Keratinocyte (primary cell): ENCODE measurements at regions not wholly inside any gene's neighbourhood (a gene's known extent, or its start where the extent isn't known, plus 50 kb on each side); places are given as distances from the start of the nearest gene placed in this dataset.
"Not testable (repeated sequence)": the region's sequence is repeated elsewhere in the genome, so short reads cannot be mapped to it uniquely, and the experiment has no call there.

ENCODE experiments used
- DNase-seq: peaks from one replicate; pipeline ENCODE4 v3.0.0-alpha.2; 2011; ENCODE audit warnings: low read depth, missing footprints, low spot score
- FAIRE-seq: peaks from 2 replicates; lab custom pipeline; 2011; peaks lifted over from hg19 to GRCh38; lab: Jason Lieb, UNC
- H2AFZ ChIP-seq: 2 replicates; pipeline ENCODE4 v1.6.0; 2012; ENCODE audit warnings: low read length, control low read depth, inconsistent platforms; ENCODE audit not compliant: control insufficient read depth
- H3K27ac ChIP-seq: 2 replicates; pipeline ENCODE4 v1.5.1; 2011; ENCODE audit warnings: low read length; ENCODE audit not compliant: control insufficient read depth, insufficient read depth
- H3K27me3 ChIP-seq: 3 replicates; pipeline ENCODE4 v1.6.0; 2011; ENCODE audit warnings: low read length; ENCODE audit not compliant: control insufficient read depth, insufficient read depth; ENCODE audit errors: extremely low read depth
- H3K36me3 ChIP-seq, 2 experiments: 2 replicates in 1 of 2; 3 replicates in 1 of 2; pipeline ENCODE4 v1.5.1; 2011; ENCODE audit warnings: low read length in 2 of 2, mild to moderate bottlenecking in 1 of 2; ENCODE audit not compliant: control insufficient read depth in 2 of 2, insufficient read depth in 2 of 2; ENCODE audit errors: extremely low read depth in 1 of 2
- H3K4me1 ChIP-seq: 3 replicates; pipeline ENCODE4 v1.5.1; 2011; ENCODE audit warnings: low read length; ENCODE audit not compliant: control insufficient read depth, insufficient read depth; ENCODE audit errors: extremely low read depth
- H3K4me2 ChIP-seq: 3 replicates; pipeline ENCODE4 v1.6.0; 2011; ENCODE audit warnings: low read depth, low read length; ENCODE audit not compliant: control insufficient read depth, insufficient read depth; ENCODE audit errors: extremely low read depth
- H3K4me3 ChIP-seq, 3 experiments: fragments of 200-600 bp in 1 of 3; sonication (generic) in 1 of 3; 2 replicates in 2 of 3; 3 replicates in 1 of 3; pipeline ENCODE4 v1.5.1; 2011 to 2016; ENCODE audit warnings: low read length in 3 of 3, mild to moderate bottlenecking in 3 of 3, control low read depth in 2 of 3, inconsistent platforms in 1 of 3, low read depth in 1 of 3, mixed read lengths in 1 of 3, mixed run types in 1 of 3, moderate library complexity in 1 of 3; ENCODE audit not compliant: control insufficient read depth in 2 of 3, insufficient read depth in 2 of 3; ENCODE audit errors: extremely low read depth in 1 of 3
- H3K79me2 ChIP-seq: 2 replicates; pipeline ENCODE4 v1.6.0; 2012; ENCODE audit warnings: low read length; ENCODE audit not compliant: control insufficient read depth, insufficient read depth
- H3K9ac ChIP-seq: 3 replicates; pipeline ENCODE4 v1.6.0; 2011; ENCODE audit warnings: low read length; ENCODE audit not compliant: control insufficient read depth, insufficient read depth; ENCODE audit errors: extremely low read depth
- H3K9me1 ChIP-seq: 3 replicates; pipeline ENCODE4 v1.6.0; 2011; ENCODE audit warnings: low read length; ENCODE audit not compliant: control insufficient read depth, insufficient read depth; ENCODE audit errors: extremely low read depth
- H3K9me3 ChIP-seq: 2 replicates; pipeline ENCODE4 v1.5.1; 2012; ENCODE audit warnings: low read depth, low read length; ENCODE audit not compliant: control insufficient read depth
- H4K20me1 ChIP-seq: 3 replicates; pipeline ENCODE4 v1.6.0; 2011; ENCODE audit warnings: low read length; ENCODE audit not compliant: control insufficient read depth, insufficient read depth; ENCODE audit errors: extremely low read depth
- CTCF ChIP-seq, 3 experiments: IDR thresholded peaks in 1 of 3; conservative IDR thresholded peaks in 1 of 3; optimal IDR thresholded peaks in 1 of 3; 2 replicates in 2 of 3; 3 replicates in 1 of 3; pipeline versions ENCODE3 to v1.5.1; 2011; ENCODE audit warnings: low read length in 3 of 3, mild to moderate bottlenecking in 3 of 3, moderate library complexity in 2 of 3, control low read depth in 1 of 3, inconsistent platforms in 1 of 3; ENCODE audit not compliant: insufficient read depth in 2 of 3; ENCODE audit errors: extremely low read depth in 1 of 3
- EZH2 ChIP-seq: IDR thresholded peaks from one replicate; pipeline ENCODE4 v1.6.1; 2012; ENCODE audit warnings: inconsistent platforms, mild to moderate bottlenecking, low read length, moderate library complexity
- dilution Hi-C: fragments of 300-500 bp; cut with MboI; formaldehyde crosslinking; loops from one replicate; pipeline ENCODE4 v1.7.0; 2020; ENCODE audit warnings: low sequenced_read_pairs; ENCODE audit not compliant: extremely low pct_ligation_motif_present

GRCh38 chr1:189637041-189637440, 840.6 kb downstream of the BRINP3 start:
- H3K27ac ChIP-seq = no peak overlapping the region
- no peaks in the 10 kb centered on the region for H4K20me1 ChIP-seq
- no peak for DNase-seq
- dilution Hi-C loops = no loop called here
- no peaks in the 10 kb centered on the region for H3K36me3 ChIP-seq
- no peak overlapping the region for H2AFZ ChIP-seq
- no peak overlapping the region for H3K4me3 ChIP-seq
- no peak overlapping the region for H3K4me2 ChIP-seq
- H3K27me3 ChIP-seq = no peaks in the 10 kb centered on the region
- no peaks in the 10 kb centered on the region for H3K4me1 ChIP-seq
- no peaks in the 10 kb centered on the region for H3K9me1 ChIP-seq
- H3K79me2 ChIP-seq = no peaks in the 10 kb centered on the region
- no peaks in the 10 kb centered on the region for H3K9me3 ChIP-seq
- no peak for TF ChIP-seq CTCF (optimal IDR thresholded peaks at IDR 0.05 in 1 of 3, IDR thresholded peaks at IDR 0.05 in 1 of 3, conservative IDR thresholded peaks at IDR 0.05 in 1 of 3; ENCODE audit: extremely low read depth in 1 of 3, insufficient read depth in 2 of 3, low read length in 3 of 3)
- TF ChIP-seq EZH2 = no peak
- FAIRE-seq = no peak
- H3K9ac ChIP-seq = no peak overlapping the region

- dilution Hi-C loops, FAIRE-seq: not testable (repeated sequence)
Observed at GRCh38 chr1:189644156-189644555, 833.5 kb downstream of the BRINP3 start.

GRCh38 chr1:189644970-189645369, 832.7 kb downstream of the BRINP3 start:
- H3K9me1 ChIP-seq = no peaks in the 10 kb centered on the region
- H3K4me1 ChIP-seq = no peaks in the 10 kb centered on the region
- no peaks in the 10 kb centered on the region for H3K9me3 ChIP-seq
- H3K79me2 ChIP-seq = no peaks in the 10 kb centered on the region
- H3K9ac ChIP-seq = no peak overlapping the region
- DNase-seq = no peak
- no peak for FAIRE-seq
- no peak overlapping the region for H3K4me3 ChIP-seq
- no peak overlapping the region for H3K4me2 ChIP-seq
- no peaks in the 10 kb centered on the region for H4K20me1 ChIP-seq
- TF ChIP-seq EZH2 (no peak), CTCF (optimal IDR thresholded peaks at IDR 0.05 in 1 of 3, IDR thresholded peaks at IDR 0.05 in 1 of 3, conservative IDR thresholded peaks at IDR 0.05 in 1 of 3; ENCODE audit: extremely low read depth in 1 of 3, insufficient read depth in 2 of 3, low read length in 3 of 3) (no peak)
- dilution Hi-C loops = no loop called here
- no peaks in the 10 kb centered on the region for H3K36me3 ChIP-seq
- no peak overlapping the region for H3K27ac ChIP-seq
- no peaks in the 10 kb centered on the region for H3K27me3 ChIP-seq
- H2AFZ ChIP-seq = no peak overlapping the region

More at GRCh38 chr1:189644156-189644555, 833.5 kb downstream of the BRINP3 start:
- H3K4me1 ChIP-seq, H3K9me1 ChIP-seq, H3K27me3 ChIP-seq, H3K9me3 ChIP-seq, H3K4me2 ChIP-seq, H3K4me3 ChIP-seq, H3K27ac ChIP-seq, H3K9ac ChIP-seq, H2AFZ ChIP-seq, H3K36me3 ChIP-seq, H3K79me2 ChIP-seq, DNase-seq, H4K20me1 ChIP-seq: not testable (repeated sequence)
